OCI-LY3 (cell line): ENCODE measurements at regions not wholly inside any gene's neighbourhood (a gene's known extent, or its start where the extent isn't known, plus 50 kb on each side); places are given as distances from the start of the nearest gene placed in this dataset.

Source experiments
- CTCF ChIP-seq: fragments of 200-600, 300-600 bp; sonication (generic); IDR thresholded peaks from 2 replicates; pipeline ENCODE4 v1.5.1; 2014; ENCODE audit warnings: antibody characterized with exemption, low read length, low read depth
- EZH2phosphoT487 ChIP-seq: fragments of 200-600 bp; shearing (Covaris generic); IDR thresholded peaks from 2 replicates; pipeline ENCODE4 v1.6.1; 2018; ENCODE audit warnings: antibody characterized with exemption, mixed run types, low read depth

- peak; percentile 78 for TF ChIP-seq CTCF
- no peak for TF ChIP-seq EZH2phosphoT487
Measured at GRCh38 chr7:46152696-46153095, 231.6 kb upstream of the IGFBP3 start.
